ENCODE measurements at regions not wholly inside any gene's neighbourhood (a gene's known extent, or its start where the extent isn't known, plus 50 kb on each side); places are given as distances from the start of the nearest gene placed in this dataset.

DNA sequence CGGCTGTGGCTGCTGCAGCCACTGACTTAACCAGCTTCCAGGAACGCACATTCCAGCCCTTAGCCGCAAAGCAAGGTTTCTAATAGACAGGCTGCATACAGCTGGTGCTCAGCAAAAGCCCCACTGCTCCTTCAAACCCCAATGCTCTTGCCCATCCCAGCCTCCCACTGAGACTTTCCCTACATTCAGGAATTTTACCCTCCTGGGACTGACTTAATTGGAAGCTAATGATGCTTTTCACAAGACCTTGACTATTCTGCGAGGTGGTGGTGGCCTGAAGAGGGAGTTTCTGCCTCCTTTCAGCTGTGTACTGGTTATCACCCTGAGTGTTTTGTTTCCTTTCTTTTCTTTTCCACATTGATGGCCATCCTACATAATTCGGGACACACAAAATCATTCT is 164.9 kb upstream of the IRX1 start:
- H3K9ac ChIP-seq (ENCODE audit: low read length) = no peak overlapping the region
- no peaks in the 10 kb centered on the region for H3K9me3 ChIP-seq (ENCODE audit: control insufficient read depth, insufficient read depth, low read depth, low read length)
- no peaks in the 10 kb centered on the region for H3K4me1 ChIP-seq (ENCODE audit: control insufficient read depth, insufficient read depth, low read length)
- H3K27ac ChIP-seq (ENCODE audit: low read depth, low read length) = no peak overlapping the region
- no peaks in the 10 kb centered on the region for H3K27me3 ChIP-seq (ENCODE audit: control insufficient read depth, insufficient read depth, low read length)
- no peak overlapping the region for H3K4me3 ChIP-seq (ENCODE audit: low read depth, low read length)
- no peaks in the 10 kb centered on the region for H3K36me3 ChIP-seq (ENCODE audit: control insufficient read depth, insufficient read depth, low read length)

DNA sequence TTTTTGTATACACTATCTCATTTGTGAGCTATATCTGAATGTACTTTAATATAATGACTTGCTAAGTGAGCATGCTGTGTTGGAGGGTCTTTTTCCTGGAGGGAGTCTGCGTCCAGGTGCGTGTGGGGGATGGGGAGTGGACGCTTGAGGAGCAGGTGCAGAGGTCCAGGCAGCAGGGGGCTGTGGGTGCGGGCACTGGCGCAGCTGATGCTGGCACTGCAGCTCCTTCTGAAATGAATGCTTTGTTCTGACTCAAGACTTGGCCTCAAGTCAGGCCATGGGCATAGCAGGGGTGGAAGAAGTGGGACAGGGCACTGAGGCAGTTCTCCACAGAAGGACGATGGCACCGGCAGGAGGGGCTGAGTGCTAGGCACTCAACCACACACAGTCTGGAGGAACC is 165.7 kb upstream of the IRX1 start:
- Histone ChIP-seq H3K4me1 (ENCODE audit: control insufficient read depth, insufficient read depth, low read length) (no peaks in the 10 kb centered on the region), H3K36me3 (ENCODE audit: control insufficient read depth, insufficient read depth, low read length) (no peaks in the 10 kb centered on the region), H3K9me3 (ENCODE audit: control insufficient read depth, insufficient read depth, low read depth, low read length) (no peaks in the 10 kb centered on the region), H3K9ac (ENCODE audit: low read length) (no peak overlapping the region), H3K27ac (ENCODE audit: low read depth, low read length) (no peak overlapping the region), H3K4me3 (ENCODE audit: low read depth, low read length) (no peak overlapping the region), H3K27me3 (ENCODE audit: control insufficient read depth, insufficient read depth, low read length) (no peaks in the 10 kb centered on the region)

- Histone ChIP-seq H3K9me3 (ENCODE audit: control insufficient read depth, insufficient read depth, low read depth, low read length) (peaks cover 7% of the 10 kb centered on the region; the same call in 1 of the 2 replicates), H3K4me1 (ENCODE audit: control insufficient read depth, insufficient read depth, low read length) (no peaks in the 10 kb centered on the region), H3K27ac (ENCODE audit: low read depth, low read length) (no peak overlapping the region), H3K36me3 (ENCODE audit: control insufficient read depth, insufficient read depth, low read length) (no peaks in the 10 kb centered on the region), H3K4me3 (ENCODE audit: low read depth, low read length) (no peak overlapping the region), H3K27me3 (ENCODE audit: control insufficient read depth, insufficient read depth, low read length) (no peaks in the 10 kb centered on the region), H3K9ac (ENCODE audit: low read length) (no peak overlapping the region)
Measured at GRCh38 chr5:3428334-3428733, 167.3 kb upstream of the IRX1 start.

DNA sequence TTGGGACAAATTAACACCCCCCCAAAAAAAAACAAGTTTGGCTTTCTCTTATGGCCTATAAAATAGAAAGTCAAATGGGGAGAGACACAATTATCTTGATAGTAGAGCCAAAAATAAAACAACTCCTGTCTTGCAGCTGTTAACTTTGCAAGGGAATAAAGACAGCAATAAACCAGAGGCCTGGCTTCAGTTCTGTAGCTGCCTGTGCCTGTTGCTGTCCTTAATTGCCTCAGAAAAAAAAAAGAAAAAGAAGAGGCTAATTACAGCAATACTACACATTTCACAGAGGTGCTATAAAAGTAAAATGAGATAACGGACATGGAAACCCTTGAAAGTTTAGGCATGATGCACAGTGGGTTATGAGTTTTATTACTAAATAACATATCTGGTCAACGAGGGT is 170.7 kb upstream of the IRX1 start:
- Histone ChIP-seq H3K27ac (ENCODE audit: low read depth, low read length) (no peak overlapping the region), H3K4me1 (ENCODE audit: control insufficient read depth, insufficient read depth, low read length) (no peaks in the 10 kb centered on the region), H3K9me3 (ENCODE audit: control insufficient read depth, insufficient read depth, low read depth, low read length) (peaks cover 9% of the 10 kb centered on the region; the same call in 1 of the 2 replicates), H3K36me3 (ENCODE audit: control insufficient read depth, insufficient read depth, low read length) (no peaks in the 10 kb centered on the region), H3K4me3 (ENCODE audit: low read depth, low read length) (no peak overlapping the region), H3K27me3 (ENCODE audit: control insufficient read depth, insufficient read depth, low read length) (no peaks in the 10 kb centered on the region), H3K9ac (ENCODE audit: low read length) (no peak overlapping the region)

DNA sequence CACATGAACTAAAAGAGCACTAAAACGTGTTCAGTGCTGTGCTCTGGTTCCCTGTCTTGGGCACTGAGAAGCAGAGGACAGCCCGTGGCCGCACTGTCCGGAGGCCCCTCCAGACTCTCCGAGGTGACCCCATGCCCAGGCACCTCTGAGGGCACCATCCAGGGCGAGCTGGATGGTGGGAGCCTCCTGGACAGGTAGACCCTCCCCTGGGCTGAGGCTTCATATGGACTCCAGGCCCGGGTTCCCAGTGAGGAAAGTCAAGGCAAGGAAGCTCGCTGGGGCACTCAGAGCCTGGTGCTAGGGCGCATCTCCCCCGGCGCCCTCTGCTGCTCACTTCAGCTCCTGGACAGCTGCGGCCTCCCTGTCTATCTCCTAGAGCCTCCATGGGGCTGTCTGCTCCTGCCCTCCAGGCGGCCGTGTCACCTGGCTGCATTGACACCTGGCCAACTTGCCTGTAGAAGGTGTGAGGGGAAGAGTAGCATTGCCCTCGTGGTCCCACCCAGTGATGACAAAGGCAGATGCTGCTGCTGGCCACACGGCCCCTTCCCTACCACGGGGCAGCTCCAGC is 178.2 kb upstream of the IRX1 start:
- no peak overlapping the region for H3K9ac ChIP-seq (ENCODE audit: low read length)
- no peaks in the 10 kb centered on the region for H3K4me1 ChIP-seq (ENCODE audit: control insufficient read depth, insufficient read depth, low read length)
- no peaks in the 10 kb centered on the region for H3K36me3 ChIP-seq (ENCODE audit: control insufficient read depth, insufficient read depth, low read length)
- no peak overlapping the region for H3K4me3 ChIP-seq (ENCODE audit: low read depth, low read length)
- no peak overlapping the region for H3K27ac ChIP-seq (ENCODE audit: low read depth, low read length)
- H3K27me3 ChIP-seq (ENCODE audit: control insufficient read depth, insufficient read depth, low read length) = no peaks in the 10 kb centered on the region
- H3K9me3 ChIP-seq (ENCODE audit: control insufficient read depth, insufficient read depth, low read depth, low read length) = no peaks in the 10 kb centered on the region

GRCh38 chr5:3414371-3414770 is 181.3 kb upstream of the IRX1 start:
- H3K27me3 ChIP-seq (ENCODE audit: control insufficient read depth, insufficient read depth, low read length) = no peaks in the 10 kb centered on the region
- H3K4me1 ChIP-seq (ENCODE audit: control insufficient read depth, insufficient read depth, low read length) = no peaks in the 10 kb centered on the region
- H3K9ac ChIP-seq (ENCODE audit: low read length) = no peak overlapping the region
- no peak overlapping the region for H3K27ac ChIP-seq (ENCODE audit: low read depth, low read length)
- H3K4me3 ChIP-seq (ENCODE audit: low read depth, low read length) = no peak overlapping the region
- no peaks in the 10 kb centered on the region for H3K36me3 ChIP-seq (ENCODE audit: control insufficient read depth, insufficient read depth, low read length)
- H3K9me3 ChIP-seq (ENCODE audit: control insufficient read depth, insufficient read depth, low read depth, low read length) = peaks cover 4% of the 10 kb centered on the region; the same call in 1 of the 2 replicates

DNA sequence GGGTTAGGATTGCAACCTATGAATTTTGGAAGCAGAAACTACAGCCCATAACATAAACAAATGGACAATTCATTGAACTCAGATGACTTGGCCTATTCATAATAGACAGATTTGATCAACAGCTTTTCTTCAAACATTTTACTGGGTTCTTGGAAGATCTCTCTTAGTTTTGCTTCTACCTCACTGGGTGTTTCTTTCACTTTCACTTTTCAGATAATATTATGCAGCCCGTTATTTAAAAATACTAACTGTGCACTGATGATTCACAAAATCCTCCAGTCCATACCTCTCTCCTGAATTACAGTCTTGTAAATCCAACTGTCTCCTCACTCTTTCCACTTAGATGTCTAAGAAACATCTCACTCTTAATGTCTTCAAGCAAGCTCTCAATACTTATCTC is 183.5 kb upstream of the IRX1 start:
- Histone ChIP-seq H3K27me3 (ENCODE audit: control insufficient read depth, insufficient read depth, low read length) (no peaks in the 10 kb centered on the region), H3K9ac (ENCODE audit: low read length) (no peak overlapping the region), H3K9me3 (ENCODE audit: control insufficient read depth, insufficient read depth, low read depth, low read length) (peaks cover 4% of the 10 kb centered on the region; the same call in 1 of the 2 replicates), H3K4me1 (ENCODE audit: control insufficient read depth, insufficient read depth, low read length) (no peaks in the 10 kb centered on the region), H3K27ac (ENCODE audit: low read depth, low read length) (no peak overlapping the region), H3K36me3 (ENCODE audit: control insufficient read depth, insufficient read depth, low read length) (no peaks in the 10 kb centered on the region), H3K4me3 (ENCODE audit: low read depth, low read length) (no peak overlapping the region)

GRCh38 chr5:3411363-3411762 is 184.3 kb upstream of the IRX1 start:
- Histone ChIP-seq H3K27ac (ENCODE audit: low read depth, low read length) (no peak overlapping the region), H3K4me1 (ENCODE audit: control insufficient read depth, insufficient read depth, low read length) (no peaks in the 10 kb centered on the region), H3K9ac (ENCODE audit: low read length) (no peak overlapping the region), H3K27me3 (ENCODE audit: control insufficient read depth, insufficient read depth, low read length) (no peaks in the 10 kb centered on the region), H3K9me3 (ENCODE audit: control insufficient read depth, insufficient read depth, low read depth, low read length) (peaks cover 7% of the 10 kb centered on the region; the same call in 1 of the 2 replicates), H3K4me3 (ENCODE audit: low read depth, low read length) (no peak overlapping the region), H3K36me3 (ENCODE audit: control insufficient read depth, insufficient read depth, low read length) (no peaks in the 10 kb centered on the region)

DNA sequence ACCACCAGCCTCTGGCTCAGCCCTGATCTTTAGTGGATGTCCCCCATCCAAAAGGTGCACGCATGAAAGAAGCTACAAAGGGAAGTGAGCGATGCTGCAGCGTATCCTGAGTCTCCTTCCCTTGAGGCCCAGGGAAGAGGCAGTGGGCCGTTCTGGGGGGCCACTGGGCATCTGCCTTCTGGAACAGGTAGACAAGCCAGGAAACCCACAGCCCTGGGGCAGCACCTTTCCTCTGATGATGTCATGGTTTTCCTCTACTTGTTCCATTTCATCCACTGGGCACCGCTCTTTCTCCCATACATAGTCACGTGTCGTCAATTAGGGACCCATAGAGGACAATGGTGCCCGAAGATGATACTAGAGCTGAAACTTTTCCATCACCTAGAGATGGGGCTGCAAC is 194.0 kb upstream of the IRX1 start:
- no peaks in the 10 kb centered on the region for H3K27me3 ChIP-seq (ENCODE audit: control insufficient read depth, insufficient read depth, low read length)
- no peak overlapping the region for H3K9ac ChIP-seq (ENCODE audit: low read length)
- H3K4me1 ChIP-seq (ENCODE audit: control insufficient read depth, insufficient read depth, low read length) = no peaks in the 10 kb centered on the region
- no peak overlapping the region for H3K27ac ChIP-seq (ENCODE audit: low read depth, low read length)
- peaks cover 8% of the 10 kb centered on the region; the same call in 1 of the 2 replicates for H3K9me3 ChIP-seq (ENCODE audit: control insufficient read depth, insufficient read depth, low read depth, low read length)
- H3K4me3 ChIP-seq (ENCODE audit: low read depth, low read length) = no peak overlapping the region
- H3K36me3 ChIP-seq (ENCODE audit: control insufficient read depth, insufficient read depth, low read length) = no peaks in the 10 kb centered on the region

GRCh38 chr5:3400659-3401058 is 195.0 kb upstream of the IRX1 start:
- Histone ChIP-seq H3K27ac (ENCODE audit: low read depth, low read length) (no peak overlapping the region), H3K9ac (ENCODE audit: low read length) (no peak overlapping the region), H3K4me1 (ENCODE audit: control insufficient read depth, insufficient read depth, low read length) (no peaks in the 10 kb centered on the region), H3K36me3 (ENCODE audit: control insufficient read depth, insufficient read depth, low read length) (no peaks in the 10 kb centered on the region), H3K9me3 (ENCODE audit: control insufficient read depth, insufficient read depth, low read depth, low read length) (peaks cover 8% of the 10 kb centered on the region; the same call in 1 of the 2 replicates), H3K4me3 (ENCODE audit: low read depth, low read length) (no peak overlapping the region), H3K27me3 (ENCODE audit: control insufficient read depth, insufficient read depth, low read length) (no peaks in the 10 kb centered on the region)

DNA sequence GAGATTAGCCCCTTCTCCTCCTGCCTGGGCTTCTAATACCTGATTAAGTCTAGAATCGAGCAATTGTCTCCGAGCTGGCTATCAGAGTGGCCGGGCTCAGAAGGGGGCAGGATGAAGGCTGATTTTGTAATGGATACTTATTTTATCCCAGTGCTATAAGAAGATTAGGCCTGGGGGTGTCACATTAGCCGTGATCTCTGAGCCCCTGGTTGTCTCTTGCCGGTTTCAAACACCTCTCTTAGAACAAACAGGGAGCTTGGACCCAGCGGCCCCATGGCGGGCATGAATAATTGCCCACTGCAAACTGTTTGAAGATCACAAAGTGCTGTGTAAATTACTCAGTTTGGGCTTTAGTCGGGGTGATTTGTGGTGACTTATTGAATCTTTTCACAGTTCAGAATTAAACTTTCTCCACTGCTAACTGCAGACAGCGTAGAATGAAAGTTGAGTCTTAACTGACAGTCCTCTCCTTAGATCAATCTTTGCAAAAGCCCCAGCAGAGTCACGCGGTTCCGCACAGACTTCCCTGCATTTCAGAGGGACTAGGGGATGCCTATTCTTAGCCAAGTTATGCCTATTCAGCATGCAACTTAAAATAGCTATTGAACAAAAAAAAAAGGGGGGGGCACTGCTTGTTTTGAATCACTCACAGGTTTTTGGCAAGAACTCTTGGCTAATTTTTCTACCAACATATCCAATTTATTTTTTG is 200.6 kb upstream of the IRX1 start:
- no peaks in the 10 kb centered on the region for H3K4me1 ChIP-seq (ENCODE audit: control insufficient read depth, insufficient read depth, low read length)
- H3K4me3 ChIP-seq (ENCODE audit: low read depth, low read length) = no peak overlapping the region
- no peaks in the 10 kb centered on the region for H3K27me3 ChIP-seq (ENCODE audit: control insufficient read depth, insufficient read depth, low read length)
- 0 out of 2 replicates have a peak, but pooled peaks cover 4% of the 10 kb centered on the region for H3K9me3 ChIP-seq (ENCODE audit: control insufficient read depth, insufficient read depth, low read depth, low read length)
- no peak overlapping the region for H3K9ac ChIP-seq (ENCODE audit: low read length)
- H3K36me3 ChIP-seq (ENCODE audit: control insufficient read depth, insufficient read depth, low read length) = no peaks in the 10 kb centered on the region
- no peak overlapping the region for H3K27ac ChIP-seq (ENCODE audit: low read depth, low read length)
